H1 (cell line): ENCODE measurements at regions not wholly inside any gene's neighbourhood (a gene's known extent, or its start where the extent isn't known, plus 50 kb on each side); places are given as distances from the start of the nearest gene placed in this dataset.

Source experiments
- SIRT6 ChIP-seq: IDR thresholded peaks from one replicate; pipeline ENCODE4 v1.7.1; 2012; ENCODE audit warnings: low read length, inconsistent platforms
- TF ChIP-seq, protein P1 (sequence below): IDR thresholded peaks from 2 replicates; pipeline ENCODE4 v1.6.1; 2012; ENCODE audit warnings: inconsistent platforms

DNA sequence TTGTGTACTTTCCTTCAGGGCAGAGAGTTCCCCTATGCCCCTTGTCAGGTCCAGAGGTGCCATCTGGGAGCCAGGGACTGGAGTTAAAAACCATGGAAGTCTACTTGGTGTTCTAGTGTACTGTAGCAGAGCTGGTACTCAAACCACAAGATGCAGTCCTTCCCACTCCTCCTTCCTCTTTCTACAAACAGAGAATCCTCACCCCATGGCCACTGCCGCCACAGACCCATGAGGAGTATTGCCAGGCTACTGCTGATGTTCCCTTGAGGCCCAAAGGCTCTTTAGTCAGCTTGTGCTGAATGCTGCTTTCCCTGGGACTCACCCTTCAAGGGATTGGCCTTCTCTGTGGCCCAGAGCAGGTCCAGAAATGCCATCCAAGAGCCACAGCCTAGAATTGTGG lies 229.2 kb upstream of the ZPLD1 start (continued):
- no peak for TF ChIP-seq SIRT6
- TF ChIP-seq, protein P1, sequence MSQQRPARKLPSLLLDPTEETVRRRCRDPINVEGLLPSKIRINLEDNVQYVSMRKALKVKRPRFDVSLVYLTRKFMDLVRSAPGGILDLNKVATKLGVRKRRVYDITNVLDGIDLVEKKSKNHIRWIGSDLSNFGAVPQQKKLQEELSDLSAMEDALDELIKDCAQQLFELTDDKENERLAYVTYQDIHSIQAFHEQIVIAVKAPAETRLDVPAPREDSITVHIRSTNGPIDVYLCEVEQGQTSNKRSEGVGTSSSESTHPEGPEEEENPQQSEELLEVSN = no peak
